Cardiac muscle cell (in vitro differentiated cells and primary cell): ENCODE measurements at regions not wholly inside any gene's neighbourhood (a gene's known extent, or its start where the extent isn't known, plus 50 kb on each side); places are given as distances from the start of the nearest gene placed in this dataset.
"Not testable (repeated sequence)": the region's sequence is repeated elsewhere in the genome, so short reads cannot be mapped to it uniquely, and the experiment has no call there.

Experiments
- DNase-seq, 2 donors: peaks; one replicate each; pipeline versions ENCODE4 v3.0.0 to v3.0.0-alpha.2; 2010 to 2017; ENCODE audit warnings: low read depth in 1 of 2, low spot score in 1 of 2
- H3K27ac ChIP-seq: fragments of 200-600 bp; sonication (generic); 2 replicates; pipeline ENCODE4 v1.5.1; 2016
- H3K27me3 ChIP-seq: fragments of 200-600 bp; sonication (generic); 2 replicates; pipeline ENCODE4 v1.6.0; 2016; ENCODE audit warnings: control low read depth
- H3K36me3 ChIP-seq: fragments of 200-600 bp; sonication (generic); 2 replicates; pipeline ENCODE4 v1.5.1; 2016; ENCODE audit warnings: control low read depth
- H3K4me1 ChIP-seq: fragments of 200-600 bp; sonication (generic); 2 replicates; pipeline ENCODE4 v1.8.1; 2017; ENCODE audit warnings: low read depth, mild to moderate bottlenecking, mixed run types
- H3K4me3 ChIP-seq: fragments of 200-600 bp; sonication (generic); 2 replicates; pipeline ENCODE4 v1.5.1; 2016; ENCODE audit warnings: mild to moderate bottlenecking
- H3K9me3 ChIP-seq: fragments of 200-600 bp; sonication (generic); 2 replicates; pipeline ENCODE4 v1.5.1; 2017; ENCODE audit warnings: low read depth, mild to moderate bottlenecking, control low read depth
- TF ChIP-seq, protein P1 (sequence below): IDR thresholded peaks from 2 replicates; pipeline ENCODE4 v1.5.1; 2012; ENCODE audit warnings: low read depth, mild to moderate bottlenecking, low read length

DNA sequence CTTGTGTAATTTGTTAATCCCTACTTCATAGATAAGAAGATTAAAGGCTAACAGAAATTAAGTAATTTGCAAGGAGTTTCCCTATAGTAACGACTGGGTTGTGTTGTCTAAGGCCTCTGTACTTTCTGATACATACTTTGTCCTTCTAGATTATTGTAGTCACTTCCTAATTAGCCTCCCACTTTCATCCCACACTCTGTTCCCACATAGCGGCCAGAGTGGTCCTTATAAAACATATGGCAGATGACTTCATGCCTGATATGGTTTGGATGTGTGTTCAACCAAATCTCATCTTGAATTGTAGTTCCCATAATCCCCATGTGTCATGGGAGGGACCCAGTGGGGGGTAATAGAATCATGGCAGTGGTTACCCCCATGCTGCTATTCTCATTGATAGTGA, 120.5 kb upstream of the DAB1 start:
- TF ChIP-seq, protein P1, sequence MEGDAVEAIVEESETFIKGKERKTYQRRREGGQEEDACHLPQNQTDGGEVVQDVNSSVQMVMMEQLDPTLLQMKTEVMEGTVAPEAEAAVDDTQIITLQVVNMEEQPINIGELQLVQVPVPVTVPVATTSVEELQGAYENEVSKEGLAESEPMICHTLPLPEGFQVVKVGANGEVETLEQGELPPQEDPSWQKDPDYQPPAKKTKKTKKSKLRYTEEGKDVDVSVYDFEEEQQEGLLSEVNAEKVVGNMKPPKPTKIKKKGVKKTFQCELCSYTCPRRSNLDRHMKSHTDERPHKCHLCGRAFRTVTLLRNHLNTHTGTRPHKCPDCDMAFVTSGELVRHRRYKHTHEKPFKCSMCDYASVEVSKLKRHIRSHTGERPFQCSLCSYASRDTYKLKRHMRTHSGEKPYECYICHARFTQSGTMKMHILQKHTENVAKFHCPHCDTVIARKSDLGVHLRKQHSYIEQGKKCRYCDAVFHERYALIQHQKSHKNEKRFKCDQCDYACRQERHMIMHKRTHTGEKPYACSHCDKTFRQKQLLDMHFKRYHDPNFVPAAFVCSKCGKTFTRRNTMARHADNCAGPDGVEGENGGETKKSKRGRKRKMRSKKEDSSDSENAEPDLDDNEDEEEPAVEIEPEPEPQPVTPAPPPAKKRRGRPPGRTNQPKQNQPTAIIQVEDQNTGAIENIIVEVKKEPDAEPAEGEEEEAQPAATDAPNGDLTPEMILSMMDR, result no peak

DNA sequence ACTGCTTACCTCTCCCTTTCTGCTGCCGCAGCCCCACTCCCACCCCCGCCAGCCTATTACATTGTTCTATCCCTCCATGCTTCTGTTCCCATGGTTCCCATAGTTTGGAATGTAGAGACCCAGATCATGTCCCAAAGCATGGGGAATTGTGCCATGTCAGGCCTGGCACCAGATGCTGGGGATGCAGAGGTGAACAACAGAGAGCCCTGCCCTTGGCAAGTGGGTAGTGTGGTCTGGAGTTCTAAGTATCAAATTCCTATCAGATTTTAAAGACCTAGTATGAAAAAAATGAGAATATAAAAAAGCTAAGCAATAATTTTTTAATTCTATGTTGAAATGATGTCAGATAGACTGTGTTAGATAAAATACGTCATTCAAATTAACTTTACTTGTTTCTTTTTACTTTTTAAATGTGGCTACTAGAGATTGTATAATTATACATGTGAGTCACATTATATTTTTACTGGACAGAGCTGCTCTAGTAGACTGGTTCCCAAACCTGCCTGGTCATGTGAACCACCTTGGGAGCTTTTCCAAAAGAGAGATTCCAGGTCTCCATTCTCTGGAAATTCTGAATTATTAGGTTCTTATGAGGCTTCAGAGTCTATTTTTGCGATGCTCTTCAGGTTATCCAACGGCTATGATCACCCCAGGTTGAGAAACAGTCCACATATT, 113.0 kb upstream of the DAB1 start:
- Histone ChIP-seq H3K9me3 (no peaks in the 10 kb centered on the region), H3K27ac (no peak overlapping the region), H3K4me1 (no peaks in the 10 kb centered on the region), H3K4me3 (no peak overlapping the region), H3K36me3 (no peaks in the 10 kb centered on the region), H3K27me3 (no peaks in the 10 kb centered on the region)
- DNase-seq, result no peak
- TF ChIP-seq, protein P1, result no peak

More for the DNA sequence above, 120.5 kb upstream of the DAB1 start:
- no peaks in the 10 kb centered on the region for H3K27me3 ChIP-seq
- H3K27ac ChIP-seq, result no peak overlapping the region
- no peaks in the 10 kb centered on the region for H3K9me3 ChIP-seq
- no peaks in the 10 kb centered on the region for H3K36me3 ChIP-seq
- H3K4me3 ChIP-seq, result no peak overlapping the region
- no peak for DNase-seq
- no peaks in the 10 kb centered on the region for H3K4me1 ChIP-seq

DNA sequence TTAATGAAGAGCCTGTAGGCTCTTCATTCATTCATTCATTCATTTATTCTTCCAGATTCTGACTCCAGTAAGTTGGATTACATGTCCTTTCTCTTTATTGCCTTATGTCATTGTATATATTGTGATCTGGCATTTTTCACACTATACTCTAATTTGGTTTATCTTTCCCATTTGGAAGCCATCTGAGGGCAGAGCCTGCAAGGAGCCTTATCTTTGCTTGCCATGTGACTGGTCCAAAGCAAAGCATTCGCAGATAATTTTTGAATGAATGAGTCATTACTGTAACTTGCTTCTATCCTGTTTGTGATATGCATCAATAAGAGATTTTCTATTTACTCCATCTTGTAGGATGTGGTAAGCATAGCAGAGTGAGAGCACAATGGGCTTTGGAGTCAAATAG, 108.4 kb upstream of the DAB1 start:
- TF ChIP-seq, protein P1, result no peak
- Histone ChIP-seq H3K27ac (no peak overlapping the region), H3K27me3 (no peaks in the 10 kb centered on the region)

DNA sequence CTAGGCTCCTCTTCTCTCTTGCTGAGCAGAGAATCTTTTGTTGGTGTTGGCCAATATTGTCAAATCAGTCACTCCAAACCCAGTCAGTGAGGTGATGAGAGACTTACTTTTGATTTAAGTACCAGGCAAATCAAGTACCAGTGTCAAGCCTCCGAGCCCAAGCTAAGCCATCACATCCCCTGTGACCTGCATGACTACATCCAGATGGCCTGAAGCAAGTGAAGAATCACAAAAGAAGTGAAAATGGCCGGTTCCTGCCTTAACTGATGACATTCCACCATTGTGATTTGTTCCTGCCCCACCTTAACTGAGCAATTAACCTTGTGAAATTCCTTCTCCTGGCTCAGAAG, 107.0 kb upstream of the DAB1 start:
- H3K4me3 ChIP-seq, DNase-seq, H3K4me1 ChIP-seq, H3K36me3 ChIP-seq, H3K9me3 ChIP-seq, H3K27me3 ChIP-seq, H3K27ac ChIP-seq: not testable (repeated sequence)

More for the DNA sequence above, 108.4 kb upstream of the DAB1 start:
- Histone ChIP-seq H3K36me3 (no peaks in the 10 kb centered on the region), H3K4me3 (no peak overlapping the region), H3K4me1 (no peaks in the 10 kb centered on the region), H3K9me3 (no peaks in the 10 kb centered on the region)
- DNase-seq, result no peak

DNA sequence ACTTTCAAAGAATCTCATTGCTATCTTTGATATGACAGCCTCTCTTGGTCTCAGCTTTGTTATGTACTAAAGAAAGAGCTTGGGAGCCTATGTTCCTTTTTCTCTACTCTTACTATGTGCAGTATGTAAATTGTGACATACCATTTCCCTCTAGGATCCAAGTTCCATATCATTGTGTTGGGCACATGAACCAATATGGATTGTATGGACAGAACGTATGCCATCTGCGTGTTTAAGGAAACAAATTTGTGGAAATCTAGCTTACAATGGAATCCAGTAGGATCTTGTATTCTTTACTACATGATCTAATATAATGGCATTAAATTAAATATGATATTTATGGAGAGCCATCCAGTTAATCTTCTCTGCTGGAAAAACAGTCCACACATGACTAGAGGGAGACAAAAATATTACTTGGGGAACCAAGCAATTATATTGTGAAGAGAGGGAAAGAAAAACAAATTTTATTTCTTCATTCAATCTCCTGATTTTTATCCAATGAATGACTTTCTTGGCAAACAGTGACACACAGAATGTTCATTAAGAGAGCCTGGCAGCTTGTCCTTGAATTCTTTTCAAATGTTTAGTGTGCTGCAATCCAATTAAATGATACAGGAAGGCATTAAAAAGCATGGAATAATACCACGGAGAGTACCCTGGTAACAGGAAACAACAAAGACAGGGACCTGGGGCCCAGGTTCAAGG, 106.5 kb upstream of the DAB1 start:
- Histone ChIP-seq H3K27ac (no peak overlapping the region), H3K4me3 (no peak overlapping the region), H3K4me1 (no peaks in the 10 kb centered on the region), H3K27me3 (no peaks in the 10 kb centered on the region), H3K9me3 (no peaks in the 10 kb centered on the region), H3K36me3 (no peaks in the 10 kb centered on the region)
- TF ChIP-seq, protein P1, result no peak
- no peak for DNase-seq

DNA sequence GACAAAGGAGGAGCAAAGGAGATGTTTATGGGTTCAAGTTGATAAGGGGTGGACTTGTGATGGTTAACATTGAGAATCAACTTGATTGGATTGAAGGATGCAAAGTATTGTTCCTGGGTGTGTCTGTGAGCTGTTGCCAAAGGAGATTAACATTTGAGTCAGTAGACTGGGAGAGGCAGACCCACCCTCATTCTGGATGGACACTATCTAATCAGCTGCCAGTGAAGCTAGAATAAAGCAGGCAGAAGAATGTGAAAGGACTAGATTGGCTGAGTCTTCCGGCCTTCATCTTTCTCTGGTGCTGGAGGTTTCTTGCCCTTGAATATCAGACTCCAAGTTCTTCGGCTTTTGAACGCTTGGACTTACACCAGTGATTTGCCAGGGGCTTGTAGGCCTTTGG, 98.7 kb upstream of the DAB1 start:
- Histone ChIP-seq H3K9me3 (no peaks in the 10 kb centered on the region), H3K36me3 (no peaks in the 10 kb centered on the region), H3K4me1 (peaks cover 4% of the 10 kb centered on the region), H3K27me3 (no peaks in the 10 kb centered on the region), H3K27ac (no peak overlapping the region), H3K4me3 (no peak overlapping the region)
- TF ChIP-seq, protein P1, result no peak
- DNase-seq, result no peak
